A204.1 (cell line): ENCODE measurements at regions not wholly inside any gene's neighbourhood (a gene's known extent, or its start where the extent isn't known, plus 50 kb on each side); places are given as distances from the start of the nearest gene placed in this dataset.
"Not testable (repeated sequence)": the region's sequence is repeated elsewhere in the genome, so short reads cannot be mapped to it uniquely, and the experiment has no call there.

Source experiments
- FAIRE-seq: peaks from 2 replicates; lab custom pipeline; 2012; peaks lifted over from hg19 to GRCh38; lab: Jason Lieb, UNC

DNA sequence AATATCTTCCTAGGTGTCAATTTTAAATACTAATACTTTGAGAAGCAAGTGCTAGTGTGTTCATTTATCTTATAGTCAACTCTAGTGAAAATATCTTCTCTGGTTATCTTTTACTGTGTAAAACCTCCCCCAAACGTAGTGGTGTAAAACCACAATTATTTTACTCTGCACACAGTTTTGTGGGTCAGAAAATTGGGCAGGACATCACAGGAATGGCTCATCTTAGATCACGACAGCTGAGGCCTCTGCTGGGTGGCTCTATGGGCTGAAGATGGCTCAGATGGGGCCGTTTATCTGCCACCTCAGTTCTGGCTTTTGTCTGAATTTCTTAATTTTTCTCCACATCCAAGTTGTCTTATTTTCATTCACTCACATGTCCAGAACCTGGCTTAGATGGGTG, 457.2 kb upstream of the ACTBL2 start:
- FAIRE-seq, result no peak

DNA sequence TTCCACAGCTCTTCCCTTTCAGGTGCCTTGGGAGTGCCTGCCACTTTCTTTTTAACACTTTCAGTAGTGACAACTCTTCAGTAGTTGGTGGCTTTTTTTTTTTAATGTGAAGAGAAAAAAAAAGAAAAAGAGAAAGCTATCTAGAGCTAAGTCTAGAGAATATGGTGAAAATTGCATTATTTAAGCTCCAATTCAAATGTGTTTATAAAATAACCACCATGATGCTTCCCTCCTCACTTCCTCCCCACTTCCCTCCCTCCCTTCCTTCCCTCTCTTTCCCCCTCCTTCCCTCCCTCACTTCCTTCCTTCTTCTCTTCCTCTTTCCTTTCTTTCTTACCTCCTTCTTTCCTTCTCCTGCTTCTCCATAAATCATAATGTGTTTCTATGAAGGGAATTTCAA, 456.7 kb upstream of the ACTBL2 start:
- FAIRE-seq, result no peak

DNA sequence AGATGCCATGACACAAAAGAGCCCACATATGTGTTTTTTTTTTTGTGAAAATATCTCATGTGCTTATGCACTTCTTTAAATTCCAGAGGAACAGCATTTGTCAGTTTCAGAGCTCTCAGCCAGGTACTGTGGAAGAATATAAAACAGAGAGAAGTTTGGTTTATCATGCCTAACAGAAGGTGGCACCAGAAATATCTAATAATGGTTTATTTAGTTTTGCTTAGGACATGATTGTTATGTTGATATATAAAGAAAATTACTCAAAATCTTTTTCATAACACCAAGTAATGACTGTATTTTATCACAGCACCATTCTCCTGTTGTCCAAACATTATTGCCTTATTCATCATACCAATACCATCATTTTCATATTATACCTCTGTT, 455.6 kb upstream of the ACTBL2 start:
- FAIRE-seq, result no peak

DNA sequence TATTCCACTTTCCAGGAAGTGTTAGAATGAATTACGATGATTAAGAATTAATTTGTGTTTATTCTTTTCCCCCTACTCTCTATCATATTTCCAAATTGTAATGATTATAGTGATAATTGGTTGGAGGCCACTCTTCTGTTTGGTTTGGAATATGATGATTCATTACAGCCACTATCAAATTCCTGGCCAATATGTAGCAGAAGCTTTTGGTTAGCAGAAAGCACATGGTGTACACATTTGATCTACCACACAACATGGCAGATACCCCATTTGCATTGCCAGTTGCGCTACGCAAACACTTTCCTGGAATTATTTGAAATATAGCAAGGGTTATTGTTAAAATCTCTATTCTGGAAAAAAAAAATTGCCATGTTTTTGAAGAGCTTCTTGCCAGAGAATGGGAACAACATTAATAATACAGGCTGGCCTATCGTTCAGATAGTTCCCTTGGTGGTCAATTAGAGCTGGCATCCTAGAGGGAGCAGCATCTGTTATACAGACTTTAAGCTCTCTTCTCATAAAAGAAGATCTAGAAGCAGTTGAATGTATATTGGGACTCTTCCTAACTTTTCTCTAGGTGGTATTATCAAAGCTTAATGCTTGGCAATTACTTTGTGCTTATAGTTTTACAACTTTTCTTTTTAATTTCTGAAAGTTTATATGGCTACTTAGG, 455.0 kb upstream of the ACTBL2 start:
- FAIRE-seq, result no peak

DNA sequence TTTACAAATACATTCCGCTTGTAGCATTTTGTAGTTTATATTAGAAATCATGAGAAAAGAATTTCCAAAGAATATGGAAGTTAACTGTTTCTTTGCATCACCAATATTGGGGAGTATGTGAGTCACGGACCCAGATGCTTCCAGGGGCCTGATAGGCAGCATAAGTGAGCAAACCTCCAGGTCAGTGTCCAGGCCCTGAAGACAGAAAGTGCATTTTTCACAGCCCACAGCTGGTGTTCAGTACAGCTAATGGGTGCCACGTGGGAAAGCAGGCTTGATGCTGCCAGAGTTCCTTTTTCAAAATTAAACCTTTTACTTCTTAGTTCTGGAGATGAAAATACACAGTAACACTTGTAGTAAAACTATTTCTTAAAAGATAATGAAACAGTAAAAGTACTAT, 454.4 kb upstream of the ACTBL2 start:
- no peak for FAIRE-seq

DNA sequence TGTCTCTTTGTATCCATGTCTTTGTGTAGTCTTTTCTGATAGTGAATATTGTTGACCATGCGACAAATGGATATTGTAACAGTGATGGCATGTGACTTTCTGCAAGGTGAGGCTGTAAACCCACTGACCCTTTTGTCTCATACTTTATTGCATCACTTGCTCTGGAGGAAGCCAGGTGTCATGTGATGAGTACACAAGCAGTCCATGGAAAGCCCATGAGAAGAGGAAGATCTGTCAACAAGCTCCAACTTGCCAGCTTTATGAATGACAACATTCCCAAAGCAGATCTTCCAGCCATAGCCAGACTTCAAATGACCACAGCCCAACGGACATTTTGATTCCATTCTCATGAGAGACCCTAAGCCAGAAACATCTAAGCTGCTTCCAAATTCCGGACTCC, 450.1 kb upstream of the ACTBL2 start:
- FAIRE-seq, result no peak

DNA sequence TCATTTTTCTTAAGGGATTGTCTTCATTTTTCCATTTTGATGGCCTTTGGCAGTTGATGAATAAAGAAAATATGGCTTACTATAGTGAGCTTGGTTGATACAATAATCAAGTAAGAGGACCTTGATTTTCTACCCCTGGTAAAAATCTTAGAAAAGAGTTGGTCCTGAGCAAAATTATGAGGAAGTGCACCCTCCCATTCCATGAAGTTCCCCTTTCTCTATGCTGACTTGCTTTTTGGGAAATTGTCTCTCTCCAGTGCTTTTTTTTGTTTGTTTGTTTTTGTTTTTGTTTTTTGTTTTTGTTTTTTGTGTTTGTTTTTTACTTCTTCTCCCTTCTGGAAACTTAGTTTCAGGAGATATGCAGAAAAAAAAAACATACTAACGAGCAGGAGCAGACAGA, 449.2 kb upstream of the ACTBL2 start:
- FAIRE-seq, result no peak

DNA sequence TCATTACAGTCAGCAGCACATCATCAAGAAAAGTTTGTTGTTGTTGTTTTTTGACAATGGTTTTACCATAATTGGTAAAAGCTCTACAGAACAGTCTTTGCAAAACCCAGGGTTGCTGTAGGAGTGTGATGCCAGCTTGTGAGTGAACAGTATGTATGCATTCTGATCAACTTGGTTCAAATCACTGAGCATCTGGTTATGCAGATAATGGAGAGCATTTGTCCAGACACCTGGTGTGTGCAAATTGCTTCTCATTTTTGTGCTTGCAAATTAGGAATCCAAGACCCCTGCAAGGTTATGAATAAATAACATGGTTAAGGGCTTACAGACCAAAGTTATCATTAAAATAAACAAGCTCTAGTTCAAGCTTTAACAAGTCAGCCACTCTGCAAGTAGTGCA, 448.7 kb upstream of the ACTBL2 start:
- FAIRE-seq, result no peak

DNA sequence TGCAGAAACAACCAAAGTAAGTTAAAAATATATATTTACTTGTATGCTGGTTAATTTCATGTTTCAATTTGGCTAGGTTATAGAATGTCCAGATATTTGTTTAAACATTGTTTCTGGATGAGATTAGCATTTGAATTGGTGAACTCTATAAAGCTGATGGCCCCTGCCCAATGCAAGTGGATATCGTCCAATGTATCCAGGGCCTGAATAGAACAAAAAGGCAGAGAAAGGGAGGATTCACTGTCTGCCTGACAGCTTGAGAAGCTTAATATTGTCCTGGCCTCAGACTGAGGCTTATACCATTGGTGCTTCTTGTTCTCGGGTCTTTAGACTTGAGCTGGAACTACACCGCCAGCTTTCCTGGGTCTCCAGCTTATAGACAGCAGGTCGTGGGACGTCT, 446.7 kb upstream of the ACTBL2 start:
- FAIRE-seq, result no peak

DNA sequence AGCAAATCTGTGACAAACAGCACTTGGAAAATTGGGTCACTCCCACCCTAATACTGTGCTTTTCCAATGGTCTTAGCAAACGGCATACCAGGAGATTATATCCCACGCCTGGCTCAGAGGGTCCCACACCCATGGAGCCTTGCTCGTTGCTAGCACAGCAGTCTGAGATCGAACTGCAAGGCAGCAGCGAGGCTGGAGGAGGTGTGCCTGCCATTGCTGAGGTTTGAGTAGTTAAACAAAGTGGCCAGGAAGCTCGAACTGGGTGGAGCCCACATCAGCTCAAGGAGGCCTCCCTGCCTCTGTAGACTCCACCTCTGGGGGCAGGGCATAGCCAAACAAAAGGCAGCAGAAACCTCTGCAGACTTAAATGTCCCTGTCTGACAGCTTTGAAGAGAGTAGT, 440.5 kb upstream of the ACTBL2 start:
- not testable (repeated sequence) for FAIRE-seq

DNA sequence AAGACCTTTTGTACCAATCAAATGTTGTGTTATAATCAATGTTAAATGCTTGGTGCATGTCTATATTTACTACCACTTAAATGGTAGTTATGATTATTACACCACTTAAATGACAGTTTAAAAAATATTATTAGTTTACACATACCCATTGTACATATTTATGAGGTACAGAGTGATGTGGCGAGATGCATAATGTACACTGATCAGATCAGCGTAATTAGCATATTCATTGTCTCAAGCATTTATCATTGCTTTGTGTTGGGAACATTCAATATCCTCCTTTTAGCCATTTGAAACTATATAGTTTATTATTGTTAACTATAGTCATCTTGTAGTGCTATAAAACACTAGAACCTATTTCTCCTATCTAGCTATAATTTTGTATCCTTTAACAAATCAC, 434.4 kb upstream of the ACTBL2 start:
- FAIRE-seq, result no peak

DNA sequence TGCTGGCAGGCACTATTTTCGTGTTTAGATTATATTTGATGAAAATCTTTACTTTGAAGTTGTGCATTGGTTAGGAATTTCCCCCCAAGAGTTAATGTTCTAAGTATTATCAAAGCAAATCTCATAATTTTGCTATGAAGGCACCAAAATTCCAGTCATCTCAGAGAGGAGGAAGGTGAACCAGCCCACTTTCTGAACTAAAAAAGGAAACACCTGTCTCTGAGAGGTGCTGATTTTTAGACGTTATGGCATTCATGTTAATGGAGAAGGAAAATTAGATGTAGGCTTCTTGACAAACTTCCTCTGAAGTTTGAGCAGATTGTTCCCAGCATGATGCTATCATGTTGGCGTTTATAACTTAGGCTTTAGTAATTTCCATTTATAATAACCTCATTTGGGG, 432.9 kb upstream of the ACTBL2 start:
- FAIRE-seq, result no peak

DNA sequence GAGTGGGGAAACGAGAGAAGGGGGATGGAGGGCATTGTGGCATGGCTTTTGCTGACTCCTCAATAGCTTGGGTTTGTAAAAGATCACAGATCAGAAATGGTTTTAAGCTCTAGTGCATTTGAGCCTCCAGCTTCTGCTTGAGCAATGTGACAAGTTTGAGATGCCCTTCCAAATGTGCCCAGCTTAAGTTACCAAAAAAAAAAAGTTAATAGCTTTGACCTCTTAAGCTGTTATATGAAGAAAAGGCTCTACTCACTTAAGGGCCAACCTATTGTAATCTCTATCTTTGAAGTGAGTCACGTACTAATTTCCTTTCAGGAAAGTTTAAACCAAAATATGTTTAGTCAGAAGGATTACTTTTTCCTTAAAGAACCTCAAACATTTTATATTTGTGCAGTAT, 428.8 kb upstream of the ACTBL2 start:
- no peak for FAIRE-seq

DNA sequence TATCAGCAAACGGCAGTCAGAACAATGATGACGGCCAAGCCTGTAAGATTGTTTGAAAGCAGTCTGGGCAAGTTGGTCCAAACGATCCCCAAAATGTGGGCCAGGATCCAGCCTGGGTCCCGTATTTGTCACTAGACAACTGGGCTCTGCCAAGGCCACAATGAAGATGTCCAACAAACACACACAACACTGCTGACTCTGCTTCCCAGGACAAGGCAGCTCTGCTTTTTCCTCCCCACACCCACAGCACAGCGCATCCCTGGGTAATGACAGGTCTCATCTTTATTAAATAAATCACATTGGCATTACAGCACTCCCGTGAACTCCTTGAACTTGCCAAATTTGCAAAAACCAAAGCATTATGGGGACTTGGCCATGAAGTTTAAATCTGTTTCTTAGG, 424.1 kb upstream of the ACTBL2 start:
- no peak for FAIRE-seq

DNA sequence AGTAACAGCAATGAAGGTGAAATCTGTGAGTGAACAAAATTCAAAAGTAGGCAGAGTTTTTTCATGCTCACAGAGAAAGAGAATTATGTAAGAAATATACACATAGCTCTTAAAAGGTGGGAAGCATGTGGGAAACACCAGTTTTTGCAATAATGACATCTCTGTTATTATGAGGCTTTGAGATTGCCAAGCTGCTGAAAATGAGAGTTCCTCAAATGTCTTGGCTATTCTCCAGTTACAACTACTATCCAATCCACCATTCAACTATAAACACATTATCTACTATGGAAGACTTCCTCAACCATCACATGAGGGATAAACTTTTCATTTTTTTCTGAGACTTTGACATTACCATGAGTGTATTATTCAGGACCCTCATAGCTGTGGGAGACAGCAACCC, 420.8 kb upstream of the ACTBL2 start:
- no peak for FAIRE-seq

DNA sequence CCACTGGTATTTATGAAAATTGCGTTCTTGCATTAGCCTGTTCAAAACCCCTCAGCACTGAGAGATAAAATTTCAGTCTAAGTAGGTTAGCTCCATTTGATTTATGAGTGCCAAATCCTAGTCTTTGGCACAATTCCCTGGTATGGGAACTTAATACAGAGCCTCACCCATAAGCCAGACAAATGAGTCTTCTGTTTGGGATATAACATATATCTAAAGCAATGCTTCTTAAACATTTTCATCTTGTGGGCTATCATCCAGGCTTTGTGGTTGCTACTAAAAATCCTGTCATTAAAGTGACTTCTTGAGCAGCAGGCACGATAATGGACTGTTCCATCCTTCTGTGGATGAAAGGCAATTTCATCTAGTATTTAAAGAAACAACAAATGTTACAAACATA, 419.5 kb upstream of the ACTBL2 start:
- no peak for FAIRE-seq

DNA sequence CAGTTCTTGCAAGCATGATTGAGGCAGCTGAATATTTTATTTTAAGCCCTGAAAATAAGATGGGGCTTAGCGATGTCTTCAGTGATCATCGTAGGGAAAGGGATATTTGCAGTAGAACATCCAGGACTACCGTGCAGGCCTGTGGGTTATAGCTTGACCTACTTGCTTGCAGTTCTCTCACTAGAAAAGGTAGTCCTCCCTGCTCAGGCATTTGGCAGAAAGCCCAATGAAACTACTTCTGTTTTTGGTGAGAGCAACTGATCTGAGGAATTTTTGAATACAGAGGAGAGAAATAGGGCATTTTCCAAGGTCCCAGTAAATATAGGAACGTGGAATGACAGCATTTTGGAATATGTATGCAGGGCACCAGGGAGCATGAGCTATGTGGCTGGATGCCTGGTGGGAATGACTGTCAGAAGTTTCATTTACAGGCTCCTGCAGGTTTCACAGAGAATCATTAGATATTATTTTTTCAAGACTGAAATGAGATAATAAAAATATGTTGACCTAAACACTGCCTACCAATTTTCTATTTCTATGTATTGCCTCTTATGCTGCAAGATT, 417.9 kb upstream of the ACTBL2 start:
- no peak for FAIRE-seq

DNA sequence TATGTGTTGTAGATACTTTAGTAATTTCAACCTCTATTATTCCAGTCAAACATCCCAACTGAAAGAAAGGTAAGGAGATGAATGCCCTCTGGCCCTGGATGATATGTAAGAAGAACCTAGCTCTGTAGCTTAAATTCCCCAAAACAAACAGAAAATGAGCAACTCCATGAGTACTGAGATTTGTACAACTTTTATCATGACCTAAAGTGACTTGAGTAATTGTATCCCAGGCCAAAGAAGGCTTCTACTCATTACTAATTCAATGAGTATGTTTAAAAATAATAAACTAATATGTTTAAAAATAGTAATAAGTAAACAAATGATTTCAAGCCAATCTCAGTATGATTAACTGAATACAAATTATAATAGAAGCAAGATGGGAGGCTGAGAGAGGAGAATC, 414.0 kb upstream of the ACTBL2 start:
- FAIRE-seq, result no peak

DNA sequence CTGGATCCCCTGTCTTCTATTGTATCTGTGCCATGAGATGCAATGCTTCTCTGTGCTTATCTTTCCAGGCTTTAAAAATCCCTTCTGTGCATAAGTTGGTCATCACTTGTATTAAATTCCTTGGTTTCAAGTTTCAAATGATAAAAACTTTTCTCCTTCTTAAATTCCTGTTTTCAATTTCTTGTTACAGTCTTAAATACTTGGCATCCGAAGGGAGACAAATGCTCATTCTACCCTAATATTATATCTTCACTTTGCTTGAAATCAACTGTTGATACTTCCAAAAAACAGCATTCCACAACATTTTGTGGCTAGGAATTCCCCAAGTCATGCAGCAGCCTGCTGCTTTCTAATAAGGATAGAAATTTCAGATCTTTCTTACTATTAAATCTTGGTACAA, 413.2 kb upstream of the ACTBL2 start:
- no peak for FAIRE-seq

DNA sequence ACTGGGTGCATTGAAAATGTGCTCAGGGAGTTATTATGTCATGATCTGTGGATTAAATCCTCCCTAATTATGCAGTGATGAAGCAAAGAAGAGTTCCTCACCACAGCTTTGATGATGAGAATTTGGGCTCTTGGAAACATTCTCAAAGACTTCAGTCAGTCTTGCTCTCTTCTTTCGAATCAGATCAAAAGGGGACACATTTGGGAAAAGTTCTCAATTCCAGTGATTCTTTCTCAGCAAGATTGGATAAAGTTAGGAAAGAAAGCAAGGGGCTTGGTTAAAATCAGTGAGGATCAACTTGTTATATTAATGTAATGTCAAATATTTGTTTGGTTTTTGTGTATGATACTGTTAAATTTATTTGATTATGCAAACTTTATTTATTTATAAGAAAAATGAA, 411.3 kb upstream of the ACTBL2 start:
- no peak for FAIRE-seq

DNA sequence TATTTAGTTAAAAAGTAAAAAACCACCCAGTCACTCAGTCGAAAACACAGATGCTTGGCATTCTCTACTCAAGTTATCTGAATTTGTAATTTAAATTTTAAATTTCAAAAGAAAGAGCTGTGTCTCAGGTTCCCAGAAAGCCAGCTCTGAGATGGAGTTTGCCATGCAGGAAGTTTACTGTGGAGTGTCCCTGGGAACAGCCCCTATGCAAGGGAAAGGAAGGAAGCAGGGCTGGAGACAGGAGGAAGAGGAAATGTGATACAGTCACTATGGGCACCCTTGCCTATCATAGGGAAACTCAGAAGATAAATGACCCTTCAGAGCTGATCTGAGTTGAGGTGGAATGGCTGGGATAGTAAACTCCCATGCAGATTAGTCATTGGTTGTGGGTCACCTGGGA, 408.8 kb upstream of the ACTBL2 start:
- FAIRE-seq, result no peak

DNA sequence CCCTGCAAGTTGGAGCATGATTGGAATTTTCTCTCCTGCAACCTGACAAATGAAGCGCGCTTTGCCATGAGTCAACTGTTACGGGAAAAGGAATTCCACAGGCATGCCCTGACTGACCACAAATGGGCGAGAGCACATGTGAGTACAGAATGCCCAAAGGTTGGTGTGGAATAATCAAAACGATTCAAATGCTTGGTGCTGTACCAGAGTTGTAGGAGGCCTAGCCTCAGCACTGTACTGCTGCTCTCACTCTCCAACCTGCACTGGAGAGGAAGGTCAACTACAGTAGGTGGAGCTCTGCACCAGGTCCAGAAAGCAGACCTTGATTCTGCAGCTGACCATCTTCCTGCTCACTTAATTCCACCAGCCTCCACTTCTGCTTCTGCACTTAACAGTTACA, 406.9 kb upstream of the ACTBL2 start:
- FAIRE-seq, result no peak

DNA sequence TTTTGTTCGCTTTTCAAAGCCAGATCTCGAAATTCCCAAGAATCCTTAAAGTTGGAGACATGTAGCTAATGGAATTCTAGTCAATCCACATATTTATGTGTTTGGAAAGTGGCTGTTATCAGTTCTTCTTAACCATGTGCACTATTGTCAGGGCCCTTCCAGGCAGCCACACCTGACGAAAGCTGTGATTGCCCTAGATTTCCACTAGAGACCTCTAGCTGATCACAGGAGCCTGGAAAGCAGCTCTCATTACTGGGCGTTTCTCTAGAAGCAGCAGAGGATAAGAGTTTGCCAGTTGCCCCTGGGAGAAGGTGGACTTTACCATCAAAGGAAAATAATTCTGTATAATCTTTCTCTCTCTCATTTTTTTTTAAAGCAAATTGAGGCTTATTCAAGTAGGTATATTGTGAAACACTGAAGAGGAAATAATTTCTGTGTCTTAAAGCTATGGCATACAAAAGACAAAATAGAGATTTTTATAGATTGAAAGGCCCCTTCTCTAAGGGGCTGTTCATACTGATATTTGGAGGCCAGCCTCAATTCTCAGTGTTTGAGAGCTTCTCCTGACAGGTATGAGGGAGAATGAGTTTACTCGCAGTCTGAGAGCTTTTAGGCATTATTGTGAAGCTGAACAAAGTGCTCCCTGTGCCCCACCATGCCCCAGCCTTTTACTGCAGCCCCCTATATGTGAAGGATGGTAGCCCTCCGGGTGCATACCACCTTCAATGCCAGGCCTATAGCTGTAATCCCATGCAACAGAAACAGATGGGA, 405.4 kb upstream of the ACTBL2 start:
- FAIRE-seq, result no peak
